ENCODE measurements at regions not wholly inside any gene's neighbourhood (a gene's known extent, or its start where the extent isn't known, plus 50 kb on each side); places are given as distances from the start of the nearest gene placed in this dataset.

DNA sequence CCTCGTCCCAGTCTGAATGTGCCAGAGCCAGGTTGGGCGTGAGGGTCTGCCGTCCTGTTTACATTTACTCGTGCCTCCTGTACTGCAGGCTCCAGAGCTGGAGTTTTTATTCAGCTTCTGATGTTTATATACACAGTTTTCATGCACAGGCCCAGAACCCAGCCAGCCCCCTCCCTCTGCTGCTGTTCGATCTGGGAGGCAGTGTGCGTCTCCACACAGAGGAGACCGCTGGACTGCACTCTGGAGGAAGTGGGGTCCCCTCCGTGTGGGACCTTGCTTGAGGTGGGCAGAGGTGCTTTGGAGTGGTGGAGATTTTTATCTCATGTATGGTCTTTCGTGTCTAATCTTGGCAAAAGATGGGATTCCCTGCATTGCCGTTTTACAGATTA, 90.6 kb downstream of the GLI2 start:
- TF ChIP-seq, protein P1, sequence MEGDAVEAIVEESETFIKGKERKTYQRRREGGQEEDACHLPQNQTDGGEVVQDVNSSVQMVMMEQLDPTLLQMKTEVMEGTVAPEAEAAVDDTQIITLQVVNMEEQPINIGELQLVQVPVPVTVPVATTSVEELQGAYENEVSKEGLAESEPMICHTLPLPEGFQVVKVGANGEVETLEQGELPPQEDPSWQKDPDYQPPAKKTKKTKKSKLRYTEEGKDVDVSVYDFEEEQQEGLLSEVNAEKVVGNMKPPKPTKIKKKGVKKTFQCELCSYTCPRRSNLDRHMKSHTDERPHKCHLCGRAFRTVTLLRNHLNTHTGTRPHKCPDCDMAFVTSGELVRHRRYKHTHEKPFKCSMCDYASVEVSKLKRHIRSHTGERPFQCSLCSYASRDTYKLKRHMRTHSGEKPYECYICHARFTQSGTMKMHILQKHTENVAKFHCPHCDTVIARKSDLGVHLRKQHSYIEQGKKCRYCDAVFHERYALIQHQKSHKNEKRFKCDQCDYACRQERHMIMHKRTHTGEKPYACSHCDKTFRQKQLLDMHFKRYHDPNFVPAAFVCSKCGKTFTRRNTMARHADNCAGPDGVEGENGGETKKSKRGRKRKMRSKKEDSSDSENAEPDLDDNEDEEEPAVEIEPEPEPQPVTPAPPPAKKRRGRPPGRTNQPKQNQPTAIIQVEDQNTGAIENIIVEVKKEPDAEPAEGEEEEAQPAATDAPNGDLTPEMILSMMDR (IDR thresholded peaks at IDR 0.05; ENCODE audit: insufficient read depth, low read depth, low read length) = no peak
- TF ChIP-seq EZH2 (IDR thresholded peaks at IDR 0.05; ENCODE audit: insufficient read depth, low read length) = no peak
